Fibroblast of villous mesenchyme (primary cell): ENCODE measurements at regions not wholly inside any gene's neighbourhood (a gene's known extent, or its start where the extent isn't known, plus 50 kb on each side); places are given as distances from the start of the nearest gene placed in this dataset.

Experiments
- DNase-seq: peaks from one replicate; pipeline ENCODE4 v3.0.0-alpha.2; 2010; ENCODE audit warnings: low read depth
- H3K4me3 ChIP-seq: 2 replicates; pipeline ENCODE4 v1.5.1; 2011; ENCODE audit warnings: low read depth, mild to moderate bottlenecking, low read length
- CTCF ChIP-seq: IDR thresholded peaks from 2 replicates; pipeline ENCODE4 v1.5.1; 2012; ENCODE audit warnings: low read depth, mild to moderate bottlenecking, low read length; ENCODE audit not compliant: insufficient read depth

- no peak for DNase-seq
- no peak for TF ChIP-seq CTCF
- no peak overlapping the region for H3K4me3 ChIP-seq
Measured at GRCh38 chr5:144566747-144567420, 396.2 kb downstream of the KCTD16 start.

- no peak overlapping the region for H3K4me3 ChIP-seq
- DNase-seq: peak; percentile 74
- TF ChIP-seq CTCF: no peak
Measured at GRCh38 chr5:144549580-144549979, 378.9 kb downstream of the KCTD16 start.

GRCh38 chr5:144548936-144549335, 378.3 kb downstream of the KCTD16 start:
- TF ChIP-seq CTCF: no peak
- no peak overlapping the region for H3K4me3 ChIP-seq
- DNase-seq: peak; percentile 31

GRCh38 chr5:144547098-144547499, 376.4 kb downstream of the KCTD16 start:
- no peak overlapping the region for H3K4me3 ChIP-seq
- DNase-seq: no peak
- TF ChIP-seq CTCF: no peak

GRCh38 chr5:144538845-144539244, 368.2 kb downstream of the KCTD16 start:
- DNase-seq: no peak
- TF ChIP-seq CTCF: no peak
- H3K4me3 ChIP-seq: no peak overlapping the region
